HL-60/S4 treated with retinoic acid at 250 ng/mL for 4 days and 3 days (cell line): ENCODE measurements at regions not wholly inside any gene's neighbourhood (a gene's known extent, or its start where the extent isn't known, plus 50 kb on each side); places are given as distances from the start of the nearest gene placed in this dataset.

ENCODE experiments used
- in situ Hi-C: fragments of 300-500 bp; cut with MboI; formaldehyde crosslinking; loops from 2 replicates; pipeline ENCODE4 v1.7.0; 2022; ENCODE audit warnings: low sequenced_read_pairs

DNA sequence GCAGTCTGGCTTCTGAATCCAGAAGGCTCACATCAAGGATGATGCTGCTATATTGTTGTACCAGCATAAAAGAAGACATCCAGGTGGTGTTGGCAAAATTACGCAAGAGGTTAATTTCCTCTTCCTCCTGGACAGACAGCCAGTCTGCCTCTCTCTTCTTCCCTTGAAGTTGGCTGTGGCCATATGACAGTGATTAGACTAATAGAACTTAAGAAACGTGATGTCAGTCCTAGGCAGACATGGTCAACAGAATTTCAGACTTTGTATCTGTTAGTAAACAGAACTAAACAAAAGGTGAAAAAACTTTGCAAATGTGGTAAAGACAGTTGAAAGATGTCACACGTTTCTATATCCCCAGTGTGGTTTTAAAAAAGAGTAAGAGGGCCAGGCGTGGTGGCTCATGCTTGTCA, 465.2 kb upstream of the NR2F2 start:
- in situ Hi-C loops = no loop called here

DNA sequence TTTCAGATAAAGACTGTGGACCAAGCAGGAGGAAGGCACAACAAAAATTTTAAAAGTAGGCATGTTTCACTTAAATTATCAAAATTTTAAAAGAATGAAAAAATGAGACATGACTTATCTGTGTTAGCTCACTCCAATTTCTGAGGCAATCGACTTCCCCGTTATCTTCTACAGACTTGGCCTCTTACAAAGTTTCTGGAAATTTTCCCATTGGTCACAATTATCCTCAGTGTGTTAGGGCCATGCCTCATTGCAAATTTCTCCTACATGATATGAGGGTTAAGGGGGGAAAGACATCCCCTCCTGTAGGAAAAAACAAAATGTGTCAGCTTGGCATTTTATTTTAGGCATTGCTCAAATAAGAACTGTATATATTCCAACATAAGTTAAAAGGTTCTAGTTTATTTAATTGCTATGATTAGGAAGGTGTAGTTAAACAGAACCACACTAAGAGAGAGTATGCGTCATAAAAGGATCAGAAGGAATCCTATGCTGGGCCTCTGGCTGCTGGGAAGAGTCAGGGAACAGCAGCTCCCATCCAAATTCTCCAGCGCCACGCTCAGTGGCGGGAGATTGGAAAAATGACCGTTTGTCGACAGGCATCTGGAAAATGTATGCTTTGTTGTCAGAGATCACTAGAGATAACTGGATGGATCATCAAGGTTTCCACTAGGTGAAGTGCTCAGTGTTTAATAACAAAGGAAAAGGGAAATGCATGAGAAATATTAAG, 463.6 kb upstream of the NR2F2 start:
- in situ Hi-C loops = no loop called here

- in situ Hi-C loops = no loop called here
Measured at GRCh38 chr15:95868450-95868849, 462.1 kb upstream of the NR2F2 start.

DNA sequence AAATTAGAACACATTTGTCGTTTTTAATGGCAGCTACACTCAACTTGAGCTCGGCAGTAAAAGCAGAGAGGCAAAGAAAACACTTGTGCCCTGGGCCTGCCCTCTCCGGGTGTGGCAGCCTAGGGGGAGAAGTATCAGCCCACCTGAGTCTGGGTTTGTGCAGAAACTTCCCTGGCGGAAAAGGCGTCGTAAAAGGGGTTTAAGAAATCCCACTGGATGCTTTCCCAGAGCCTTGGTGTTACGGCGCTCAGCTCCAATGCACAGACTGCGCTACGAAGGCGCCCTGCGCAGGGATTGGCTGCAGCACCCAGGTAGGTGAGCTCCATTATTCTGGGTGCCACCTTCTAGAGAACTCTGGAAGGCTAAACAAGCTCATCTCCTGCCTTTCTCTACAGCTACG, 461.5 kb upstream of the NR2F2 start:
- in situ Hi-C loops = no loop called here

GRCh38 chr15:95869920-95870319, 460.6 kb upstream of the NR2F2 start:
- in situ Hi-C loops = no loop called here

GRCh38 chr15:95872366-95872771, 458.1 kb upstream of the NR2F2 start:
- in situ Hi-C loops = no loop called here

- in situ Hi-C loops = no loop called here
Measured at GRCh38 chr15:95874637-95875036, 455.9 kb upstream of the NR2F2 start.

DNA sequence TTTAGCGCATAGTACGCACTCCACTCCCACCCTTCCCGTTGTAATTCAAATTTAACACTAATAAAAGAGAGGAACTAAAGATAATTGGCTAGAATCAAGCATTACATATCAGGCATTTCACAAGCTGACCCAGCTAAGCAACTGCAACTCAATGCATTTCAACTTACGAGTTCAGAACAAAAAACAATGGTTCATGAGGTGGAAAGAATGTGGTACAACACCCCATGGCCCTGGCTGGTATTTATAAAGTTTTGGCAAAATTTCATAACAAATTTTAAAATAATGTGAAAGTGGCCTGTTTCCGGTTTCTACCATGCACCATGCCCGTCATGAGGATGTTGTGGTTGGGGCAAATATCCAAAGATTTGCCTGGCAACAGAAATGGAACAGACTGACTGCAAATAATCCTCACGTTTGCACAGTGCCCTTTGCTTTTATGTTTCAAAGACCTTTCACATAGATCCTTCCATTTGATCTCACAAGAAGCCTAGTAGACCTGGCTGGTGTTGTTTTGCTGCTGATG, 455.3 kb upstream of the NR2F2 start:
- in situ Hi-C loops = no loop called here

DNA sequence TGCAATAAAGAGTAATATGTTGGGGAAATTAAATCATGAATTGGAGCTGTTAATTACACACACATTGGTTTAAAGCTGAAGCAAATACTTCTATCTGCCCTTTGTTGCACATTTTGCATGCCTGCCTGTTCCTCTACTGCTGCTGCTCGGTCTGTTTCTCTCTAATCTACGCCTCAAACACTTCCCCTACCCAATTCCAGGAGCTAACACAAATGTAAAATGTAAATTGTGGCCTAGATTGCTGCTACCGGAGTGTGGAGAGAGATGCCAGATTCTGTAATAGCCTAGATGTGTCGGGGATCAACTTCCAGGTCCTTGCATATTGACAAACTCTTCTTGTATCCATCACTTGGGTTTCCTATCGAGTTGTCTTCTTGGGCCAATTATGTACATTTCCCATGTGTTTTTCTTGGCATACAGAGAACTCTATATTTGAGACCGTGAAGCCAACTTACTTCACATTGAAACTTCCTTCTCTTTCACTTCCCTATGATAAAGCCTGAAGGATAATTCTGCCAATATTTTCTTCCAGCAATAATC, 450.4 kb upstream of the NR2F2 start:
- in situ Hi-C loops = no loop called here

- in situ Hi-C loops = no loop called here
Measured at GRCh38 chr15:95880630-95881029, 449.9 kb upstream of the NR2F2 start.

DNA sequence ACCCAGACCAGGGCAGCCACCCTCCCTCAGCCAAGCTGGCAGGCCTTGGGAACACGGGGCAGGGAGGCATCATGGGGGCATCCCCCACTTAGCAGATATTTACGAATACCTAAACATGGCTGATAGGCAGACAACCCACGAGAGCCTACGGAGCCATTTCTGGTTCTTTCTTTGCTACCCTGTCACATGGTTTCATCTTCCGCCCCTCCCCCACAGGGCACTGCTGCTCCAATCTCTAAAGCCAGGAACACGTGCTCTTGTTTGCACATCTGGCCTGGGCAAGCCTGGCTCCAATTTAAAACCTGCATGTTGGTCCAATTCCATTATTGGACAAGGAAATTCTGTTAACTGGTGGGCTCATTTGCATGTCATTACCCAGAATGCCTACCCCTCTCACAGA, 447.4 kb upstream of the NR2F2 start:
- in situ Hi-C loops = no loop called here

GRCh38 chr15:95884276-95884675, 446.2 kb upstream of the NR2F2 start:
- in situ Hi-C loops = no loop called here

GRCh38 chr15:95887666-95888390, 442.7 kb upstream of the NR2F2 start:
- in situ Hi-C loops = no loop called here

- in situ Hi-C loops = no loop called here
Measured at GRCh38 chr15:95888762-95889161, 441.7 kb upstream of the NR2F2 start.

DNA sequence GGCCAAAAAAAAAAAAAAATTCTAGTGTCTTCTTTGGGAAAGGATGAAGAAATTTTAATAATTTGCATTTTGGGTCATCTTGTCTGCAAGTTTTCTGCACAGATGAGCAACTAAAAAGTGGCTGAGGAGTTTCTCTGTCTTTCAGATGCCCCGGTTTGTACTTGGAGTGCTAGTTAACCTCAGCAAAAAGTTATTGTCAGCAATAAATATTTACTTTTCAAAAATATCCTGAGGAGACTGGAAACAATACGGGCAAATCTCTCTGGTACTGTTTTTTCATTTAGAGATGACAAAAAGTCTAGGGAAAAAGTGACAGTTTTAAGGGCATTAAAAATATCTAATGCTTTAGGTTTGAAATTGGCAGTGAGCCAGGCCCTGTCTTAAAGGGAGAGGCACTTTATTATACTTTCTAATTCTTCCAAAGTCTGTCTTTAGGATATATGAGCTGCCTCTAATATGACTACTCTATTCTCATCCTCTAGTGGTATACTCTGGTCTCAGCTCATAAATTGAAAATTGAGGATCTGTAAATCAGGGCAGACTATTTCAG, 436.0 kb upstream of the NR2F2 start:
- in situ Hi-C loops = no loop called here

DNA sequence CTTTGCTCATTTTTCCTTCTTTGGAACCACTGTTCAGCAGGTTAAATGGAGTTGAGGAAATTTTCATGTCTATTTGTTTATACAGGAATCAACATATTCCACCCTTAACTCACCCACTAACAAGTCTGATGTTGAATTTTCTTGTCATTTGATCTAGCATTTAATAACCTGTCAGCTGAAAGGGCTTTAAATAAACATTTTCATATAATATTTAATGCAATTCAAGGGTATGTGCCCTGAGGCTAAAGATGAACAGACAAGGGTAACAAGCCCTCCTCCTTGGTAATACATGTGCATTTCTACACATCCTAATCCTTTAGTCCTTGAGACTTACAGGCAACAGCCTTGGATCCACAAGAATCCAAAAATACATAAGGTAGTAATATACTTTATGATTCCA, 435.0 kb upstream of the NR2F2 start:
- in situ Hi-C loops = no loop called here

GRCh38 chr15:95897651-95898050, 432.8 kb upstream of the NR2F2 start:
- in situ Hi-C loops = no loop called here

DNA sequence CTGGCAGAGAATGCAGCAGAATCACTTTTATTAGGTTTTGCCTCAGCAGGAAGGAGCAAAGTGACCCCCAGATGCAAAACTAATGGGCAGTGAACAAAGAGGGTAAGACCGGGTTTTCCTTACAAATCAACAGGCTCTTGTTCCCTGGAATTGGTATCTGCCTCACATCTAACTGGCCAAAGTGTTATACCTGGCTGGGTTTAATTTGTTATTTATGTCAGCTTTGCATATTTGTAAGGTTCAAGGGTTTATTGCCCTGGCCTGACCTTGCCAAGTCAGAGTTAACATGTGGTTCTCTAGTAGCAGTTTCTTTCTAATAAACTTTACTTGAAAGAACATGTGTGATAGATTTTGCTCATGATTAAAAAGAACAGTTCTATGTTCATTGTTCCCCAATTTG, 431.7 kb upstream of the NR2F2 start:
- in situ Hi-C loops = no loop called here

DNA sequence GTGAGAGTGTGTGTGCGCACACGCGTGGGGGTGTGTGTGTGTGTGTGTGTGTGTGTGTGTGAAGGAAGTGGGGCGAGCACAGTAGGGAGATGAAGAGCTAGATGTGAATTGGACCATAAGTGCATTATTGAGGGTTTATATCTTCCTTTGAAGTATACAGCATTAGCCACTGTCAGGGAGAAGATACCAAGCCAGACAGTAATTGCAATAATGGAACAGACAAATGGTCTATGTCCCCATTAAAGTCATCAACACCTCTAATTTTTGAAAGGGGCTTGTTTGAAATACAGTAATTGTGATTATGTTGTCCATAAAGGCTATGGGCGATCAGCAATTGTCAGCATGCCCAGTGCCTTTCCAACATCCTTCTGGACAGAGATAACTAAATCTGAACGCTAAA, 429.2 kb upstream of the NR2F2 start:
- in situ Hi-C loops = no loop called here

GRCh38 chr15:95902606-95903005, 427.9 kb upstream of the NR2F2 start:
- in situ Hi-C loops = no loop called here

- in situ Hi-C loops = no loop called here
Measured at GRCh38 chr15:95903352-95903751, 427.1 kb upstream of the NR2F2 start.
